GM19351 (cell line): ENCODE measurements at regions not wholly inside any gene's neighbourhood (a gene's known extent, or its start where the extent isn't known, plus 50 kb on each side); places are given as distances from the start of the nearest gene placed in this dataset.

Source experiments
- ATAC-seq: cut with Tn5 transposase; IDR thresholded peaks from one replicate; pipeline ENCODE4 v1.9.1; 2021; ENCODE audit warnings: mild to moderate bottlenecking, moderate library complexity; ENCODE audit not compliant: unreplicated experiment

- no peak for ATAC-seq
Measured at GRCh38 chr17:33352526-33352925, 59.4 kb upstream of the ASIC2 start.

GRCh38 chr17:33356266-33356665 lies 63.2 kb upstream of the ASIC2 start:
- ATAC-seq, result no peak

GRCh38 chr17:33363475-33363874 lies 70.4 kb upstream of the ASIC2 start:
- ATAC-seq, result no peak

GRCh38 chr17:33366960-33367359 lies 73.9 kb upstream of the ASIC2 start:
- ATAC-seq, result no peak

GRCh38 chr17:33369149-33369548 lies 76.1 kb upstream of the ASIC2 start:
- ATAC-seq, result no peak

- no peak for ATAC-seq
Measured at GRCh38 chr17:33369876-33370275, 76.8 kb upstream of the ASIC2 start.

- no peak for ATAC-seq
Measured at GRCh38 chr17:33370401-33370800, 77.3 kb upstream of the ASIC2 start.

- ATAC-seq, result no peak
Measured at GRCh38 chr17:33371377-33371776, 78.3 kb upstream of the ASIC2 start.

GRCh38 chr17:33373273-33373672 lies 80.2 kb upstream of the ASIC2 start:
- no peak for ATAC-seq

GRCh38 chr17:33375103-33375502 lies 82.0 kb upstream of the ASIC2 start:
- ATAC-seq, result no peak

GRCh38 chr17:33375783-33376182 lies 82.7 kb upstream of the ASIC2 start:
- no peak for ATAC-seq

- no peak for ATAC-seq
Measured at GRCh38 chr17:33377837-33378595, 84.9 kb upstream of the ASIC2 start.

GRCh38 chr17:33381201-33381600 lies 88.1 kb upstream of the ASIC2 start:
- ATAC-seq, result no peak

- ATAC-seq, result no peak
Measured at GRCh38 chr17:33383488-33384023, 90.5 kb upstream of the ASIC2 start.

- ATAC-seq, result no peak
Measured at GRCh38 chr17:33385133-33385532, 92.0 kb upstream of the ASIC2 start.

- ATAC-seq, result no peak
Measured at GRCh38 chr17:33385713-33386112, 92.6 kb upstream of the ASIC2 start.

GRCh38 chr17:33387406-33387805 lies 94.3 kb upstream of the ASIC2 start:
- ATAC-seq, result no peak

GRCh38 chr17:33389504-33390135 lies 96.5 kb upstream of the ASIC2 start:
- ATAC-seq, result no peak

GRCh38 chr17:33390479-33391176 lies 97.5 kb upstream of the ASIC2 start:
- ATAC-seq, result no peak

GRCh38 chr17:33396818-33397217 lies 103.7 kb upstream of the ASIC2 start:
- ATAC-seq, result no peak

- no peak for ATAC-seq
Measured at GRCh38 chr17:33398386-33398785, 105.3 kb upstream of the ASIC2 start.

GRCh38 chr17:33401249-33401648 lies 108.2 kb upstream of the ASIC2 start:
- no peak for ATAC-seq
